DMS114 treated with DMSO at 0.1 percent for 48 hours (cell line): ENCODE measurements at regions not wholly inside any gene's neighbourhood (a gene's known extent, or its start where the extent isn't known, plus 50 kb on each side); places are given as distances from the start of the nearest gene placed in this dataset.

Experiments
- DNase-seq: peaks from one replicate; lab custom pipeline; 2025; ENCODE audit not compliant: unreplicated experiment; lab: John Stamatoyannopoulos, UW

- no peak for DNase-seq
Observed at GRCh38 chr17:79233916-79234551, 159.4 kb downstream of the ENGASE start.

- DNase-seq: no peak
Observed at GRCh38 chr17:79232957-79233356, 158.3 kb downstream of the ENGASE start.

- no peak for DNase-seq
Observed at GRCh38 chr17:79231766-79232287, 157.2 kb downstream of the ENGASE start.

- DNase-seq: no peak
Observed at GRCh38 chr17:79230576-79230975, 156.0 kb downstream of the ENGASE start.

GRCh38 chr17:79226037-79226436 lies 151.4 kb downstream of the ENGASE start:
- DNase-seq: no peak

- no peak for DNase-seq
Observed at GRCh38 chr17:79224903-79225302, 150.3 kb downstream of the ENGASE start.

GRCh38 chr17:79224476-79224875 lies 149.9 kb downstream of the ENGASE start:
- no peak for DNase-seq

- no peak for DNase-seq
Observed at GRCh38 chr17:79223953-79224352, 149.3 kb downstream of the ENGASE start.

GRCh38 chr17:79223471-79223870 lies 148.8 kb downstream of the ENGASE start:
- no peak for DNase-seq

GRCh38 chr17:79221597-79221996 lies 147.0 kb downstream of the ENGASE start:
- no peak for DNase-seq

GRCh38 chr17:79220713-79221291 lies 146.2 kb downstream of the ENGASE start:
- DNase-seq: no peak

GRCh38 chr17:79220201-79220712 lies 145.6 kb downstream of the ENGASE start:
- DNase-seq: no peak

GRCh38 chr17:79219208-79219935 lies 144.7 kb downstream of the ENGASE start:
- DNase-seq: no peak

GRCh38 chr17:79218825-79219200 lies 144.2 kb downstream of the ENGASE start:
- no peak for DNase-seq

GRCh38 chr17:79218175-79218824 lies 143.7 kb downstream of the ENGASE start:
- no peak for DNase-seq

- DNase-seq: no peak
Observed at GRCh38 chr17:79217473-79218135, 143.0 kb downstream of the ENGASE start.

GRCh38 chr17:79216826-79217225 lies 142.2 kb downstream of the ENGASE start:
- DNase-seq: no peak

- no peak for DNase-seq
Observed at GRCh38 chr17:79216391-79216790, 141.8 kb downstream of the ENGASE start.

- DNase-seq: no peak
Observed at GRCh38 chr17:79215631-79216030, 141.0 kb downstream of the ENGASE start.

- no peak for DNase-seq
Observed at GRCh38 chr17:79214940-79215604, 140.4 kb downstream of the ENGASE start.
